ENCODE measurements at regions not wholly inside any gene's neighbourhood (a gene's known extent, or its start where the extent isn't known, plus 50 kb on each side); places are given as distances from the start of the nearest gene placed in this dataset.

GRCh38 chr10:78338717-78339116 lies 305.1 kb downstream of the RPS24 start:
- TF ChIP-seq CTCF (IDR thresholded peaks at IDR 0.05) = no peak
- TF ChIP-seq TCF12 (IDR thresholded peaks at IDR 0.05) = no peak
- TF ChIP-seq RCOR1 (IDR thresholded peaks at IDR 0.05; ENCODE audit: low read length) = no peak
- H3K9me3 ChIP-seq = no peaks in the 10 kb centered on the region
- ChIA-PET POLR2A (no interaction called here), CTCF (interaction anchor here (1.1 kb wide), 1 partner anchor 291 kb away, joined by 5 read pairs; no protein-coding TSS in a partner anchor)
- no peaks in the 10 kb centered on the region for H3K79me2 ChIP-seq (ENCODE audit: insufficient read depth)
- no peaks in the 10 kb centered on the region for H3K27me3 ChIP-seq (ENCODE audit: insufficient read depth)
- no peaks in the 10 kb centered on the region for H3K9me2 ChIP-seq
- DNase-seq = no peak
- peaks cover 17 to 18% of the 10 kb centered on the region in 2 experiments; a peak in 2 of 4 replicates for H3K4me1 ChIP-seq (ENCODE audit: control insufficient read depth in 1 of 2, insufficient read depth in 2 of 2, low read depth in 1 of 2, low read length in 1 of 2)
- no peak overlapping the region for H3K9ac ChIP-seq
- no peak overlapping the region for H3K27ac ChIP-seq (ENCODE audit: low read depth in 2 of 2, low read length in 1 of 2)
- H4K20me1 ChIP-seq (ENCODE audit: insufficient read depth) = no peaks in the 10 kb centered on the region
- no peak overlapping the region for H3K4me2 ChIP-seq
- H2AFZ ChIP-seq (ENCODE audit: low read depth) = no peak overlapping the region
- no peaks in the 10 kb centered on the region for H3K36me3 ChIP-seq (replicated peaks in 1 of 2; ENCODE audit: control insufficient read depth in 1 of 2, insufficient read depth in 2 of 2, low read length in 1 of 2)
- peaks cover 19% of the 10 kb centered on the region for H3F3A ChIP-seq (replicated peaks; ENCODE audit: insufficient read depth)
- 93% methylated on average over 4 of the region's 4 CpGs for WGBS (ENCODE audit: low lambda C conversion rate)
- H3K4me3 ChIP-seq (ENCODE audit: low read depth in 2 of 2, low read length in 1 of 2) = no peak overlapping the region

- Histone ChIP-seq H3K9me2 (no peaks in the 10 kb centered on the region), H3K4me2 (no peak overlapping the region), H3K27me3 (ENCODE audit: insufficient read depth) (no peaks in the 10 kb centered on the region), H3K4me1 (ENCODE audit: control insufficient read depth in 1 of 2, insufficient read depth in 2 of 2, low read depth in 1 of 2, low read length in 1 of 2) (peaks cover 17 to 18% of the 10 kb centered on the region in 2 experiments; a peak in 2 of 4 replicates), H3K27ac (ENCODE audit: low read depth in 2 of 2, low read length in 1 of 2) (no peak overlapping the region), H3K4me3 (ENCODE audit: low read depth in 2 of 2, low read length in 1 of 2) (no peak overlapping the region), H3K36me3 (replicated peaks in 1 of 2; ENCODE audit: control insufficient read depth in 1 of 2, insufficient read depth in 2 of 2, low read length in 1 of 2) (no peaks in the 10 kb centered on the region), H4K20me1 (ENCODE audit: insufficient read depth) (no peaks in the 10 kb centered on the region), H3K9me3 (no peaks in the 10 kb centered on the region), H3K79me2 (ENCODE audit: insufficient read depth) (no peaks in the 10 kb centered on the region), H2AFZ (ENCODE audit: low read depth) (no peak overlapping the region), H3F3A (replicated peaks; ENCODE audit: insufficient read depth) (peaks cover 19% of the 10 kb centered on the region), H3K9ac (no peak overlapping the region)
- POLR2A ChIA-PET = no interaction called here
- CTCF ChIA-PET = interaction anchor here (1.1 kb wide), 1 partner anchor 292 kb away, joined by 5 read pairs; no protein-coding TSS in a partner anchor
- WGBS (ENCODE audit: low lambda C conversion rate) = 42% methylated on average over 4 of the region's 4 CpGs
- DNase-seq = no peak
- TF ChIP-seq FOSL2 (IDR thresholded peaks at IDR 0.05; ENCODE audit: borderline replicate concordance, low read depth) = no peak
These were observed 305.6 kb downstream of the RPS24 start for GRCh38 chr10:78339251-78339650.

- H3K27ac ChIP-seq (ENCODE audit: low read depth in 2 of 2, low read length in 1 of 2) = no peak overlapping the region
- H3K9ac ChIP-seq = no peak overlapping the region
- H3F3A ChIP-seq (replicated peaks; ENCODE audit: insufficient read depth) = no peaks in the 10 kb centered on the region
- no peaks in the 10 kb centered on the region for H3K27me3 ChIP-seq (ENCODE audit: insufficient read depth)
- H2AFZ ChIP-seq (ENCODE audit: low read depth) = no peak overlapping the region
- H3K36me3 ChIP-seq (replicated peaks in 1 of 2; ENCODE audit: control insufficient read depth in 1 of 2, insufficient read depth in 2 of 2, low read length in 1 of 2) = no peaks in the 10 kb centered on the region
- no peaks in the 10 kb centered on the region for H3K9me2 ChIP-seq
- no peak overlapping the region for H3K4me3 ChIP-seq (ENCODE audit: low read depth in 2 of 2, low read length in 1 of 2)
- ChIA-PET CTCF (no interaction called here), POLR2A (interaction anchor here (0.6 kb wide), 1 partner anchor 66 kb away, joined by 7 read pairs; no protein-coding TSS in a partner anchor)
- DNase-seq = no peak
- peaks cover 0 to under 1% of the 10 kb centered on the region in 2 experiments; a peak in 1 of 4 replicates for H3K4me1 ChIP-seq (ENCODE audit: control insufficient read depth in 1 of 2, insufficient read depth in 2 of 2, low read depth in 1 of 2, low read length in 1 of 2)
- no peaks in the 10 kb centered on the region for H3K79me2 ChIP-seq (ENCODE audit: insufficient read depth)
- no peak overlapping the region for H3K4me2 ChIP-seq
- WGBS (ENCODE audit: low lambda C conversion rate) = 82% methylated on average over 8 of the region's 8 CpGs
- no peaks in the 10 kb centered on the region for H4K20me1 ChIP-seq (ENCODE audit: insufficient read depth)
- H3K9me3 ChIP-seq = no peaks in the 10 kb centered on the region
- TF ChIP-seq NFIC (IDR thresholded peaks at IDR 0.05; ENCODE audit: borderline replicate concordance) (no peak), RFX5 (IDR thresholded peaks at IDR 0.05; ENCODE audit: low read length) (no peak), USF1 (IDR thresholded peaks at IDR 0.05; ENCODE audit: borderline replicate concordance, low read depth) (no peak), USF2 (IDR thresholded peaks at IDR 0.05; ENCODE audit: borderline replicate concordance, low read depth, low read length) (no peak), RAD21 (IDR thresholded peaks at IDR 0.05; ENCODE audit: low read length) (no peak), ZBTB33 (IDR thresholded peaks at IDR 0.05; ENCODE audit: borderline replicate concordance, low read depth) (no peak), EP300 (IDR thresholded peaks at IDR 0.05; ENCODE audit: borderline replicate concordance in 1 of 2, low read depth in 1 of 2, low read length in 1 of 2) (no peak), GABPA (IDR thresholded peaks at IDR 0.05; ENCODE audit: low read depth) (no peak), CTCF (IDR thresholded peaks at IDR 0.05) (no peak), TCF12 (IDR thresholded peaks at IDR 0.05) (no peak)
These were observed 308.4 kb downstream of the RPS24 start for GRCh38 chr10:78341953-78342614.
